ENCODE measurements at regions not wholly inside any gene's neighbourhood (a gene's known extent, or its start where the extent isn't known, plus 50 kb on each side); places are given as distances from the start of the nearest gene placed in this dataset.
A peak's percentile ranks its signal among the peaks of the same experiment; 100 is the strongest.

- DNase-seq (no peak), ATAC-seq (ENCODE audit: poor library complexity) (no peak)
- Mint-ChIP-seq H3K9me3 (peaks cover 2% of the 10 kb centered on the region), H3K4me3 (no peak overlapping the region), H3K27ac (no peak overlapping the region), H3K36me3 (ENCODE audit: low read depth) (no peaks in the 10 kb centered on the region), H3K4me1 (ENCODE audit: low read depth) (no peaks in the 10 kb centered on the region), H3K27me3 (no peaks in the 10 kb centered on the region)
- H3K9me3 ChIP-seq (ENCODE audit: control insufficient read depth in 1 of 2, insufficient read depth in 1 of 2, low read length in 2 of 2), result peaks cover 0 to 6% of the 10 kb centered on the region in 2 experiments
- intact Hi-C loops (cut with DNase I, micrococcal nuclease), result no loop called here
- no peaks in the 10 kb centered on the region for H3K36me3 ChIP-seq (ENCODE audit: insufficient read depth, low read length)
- H3K4me3 ChIP-seq (ENCODE audit: low read length), result no peak overlapping the region
- no peaks in the 10 kb centered on the region for H3K27me3 ChIP-seq (ENCODE audit: control insufficient read depth in 1 of 2, insufficient read depth in 2 of 2, low read length in 2 of 2)
- POLR2A ChIA-PET, result no interaction called here
- H3K4me1 ChIP-seq (ENCODE audit: insufficient read depth, low read length), result no peaks in the 10 kb centered on the region
- CTCF ChIA-PET, result no interaction called here
- H3K27ac ChIP-seq (ENCODE audit: low read depth in 1 of 2, low read length in 2 of 2), result no peak overlapping the region
- TF ChIP-seq CTCF (IDR thresholded peaks at IDR 0.05), result no peak
Measured at GRCh38 chr3:86333636-86334035, 657.3 kb downstream of the VGLL3 start.

- peaks cover 15% of the 10 kb centered on the region for H3K9me3 Mint-ChIP-seq
- H3K36me3 Mint-ChIP-seq (ENCODE audit: low read depth), result no peaks in the 10 kb centered on the region
- H3K27me3 ChIP-seq (ENCODE audit: control insufficient read depth in 1 of 2, insufficient read depth in 2 of 2, low read length in 2 of 2), result no peaks in the 10 kb centered on the region
- intact Hi-C loops (cut with DNase I, micrococcal nuclease), result loop anchor here in 1 of 2 experiments (5.0 kb wide), 1 partner anchor 538 kb away; no protein-coding TSS in a partner anchor
- CTCF ChIA-PET, result no interaction called here
- H3K4me3 Mint-ChIP-seq, result no peak overlapping the region
- ATAC-seq (ENCODE audit: poor library complexity), result no peak
- DNase-seq, result no peak
- H3K36me3 ChIP-seq (ENCODE audit: insufficient read depth, low read length), result no peaks in the 10 kb centered on the region
- no peaks in the 10 kb centered on the region for H3K4me1 Mint-ChIP-seq (ENCODE audit: low read depth)
- peaks cover 0 to 5% of the 10 kb centered on the region in 2 experiments for H3K9me3 ChIP-seq (ENCODE audit: control insufficient read depth in 1 of 2, insufficient read depth in 1 of 2, low read length in 2 of 2)
- no peaks in the 10 kb centered on the region for H3K4me1 ChIP-seq (ENCODE audit: insufficient read depth, low read length)
- POLR2A ChIA-PET, result no interaction called here
- no peak overlapping the region for H3K27ac Mint-ChIP-seq
- no peak overlapping the region for H3K27ac ChIP-seq (ENCODE audit: low read depth in 1 of 2, low read length in 2 of 2)
- no peak overlapping the region for H3K4me3 ChIP-seq (ENCODE audit: low read length)
- TF ChIP-seq CTCF (IDR thresholded peaks at IDR 0.05), result no peak
- no peaks in the 10 kb centered on the region for H3K27me3 Mint-ChIP-seq
Measured at GRCh38 chr3:86303935-86304334, 687.0 kb downstream of the VGLL3 start.

- Mint-ChIP-seq H3K4me3 (no peak overlapping the region), H3K36me3 (ENCODE audit: low read depth) (no peaks in the 10 kb centered on the region), H3K9me3 (peaks cover 10% of the 10 kb centered on the region), H3K27me3 (no peaks in the 10 kb centered on the region), H3K4me1 (ENCODE audit: low read depth) (no peaks in the 10 kb centered on the region), H3K27ac (no peak overlapping the region)
- ChIA-PET CTCF (no interaction called here), POLR2A (no interaction called here)
- DNase-seq (peak in 1 of 14 experiments; percentile 10), ATAC-seq (ENCODE audit: poor library complexity) (no peak)
- Histone ChIP-seq H3K36me3 (ENCODE audit: insufficient read depth, low read length) (no peaks in the 10 kb centered on the region), H3K4me1 (ENCODE audit: insufficient read depth, low read length) (no peaks in the 10 kb centered on the region), H3K9me3 (ENCODE audit: control insufficient read depth in 1 of 2, insufficient read depth in 1 of 2, low read length in 2 of 2) (peaks cover 0 to 9% of the 10 kb centered on the region in 2 experiments), H3K4me3 (ENCODE audit: low read length) (no peak overlapping the region), H3K27me3 (ENCODE audit: control insufficient read depth in 1 of 2, insufficient read depth in 2 of 2, low read length in 2 of 2) (no peaks in the 10 kb centered on the region), H3K27ac (ENCODE audit: low read depth in 1 of 2, low read length in 2 of 2) (no peak overlapping the region)
- intact Hi-C loops (cut with DNase I, micrococcal nuclease), result no loop called here
- no peak for TF ChIP-seq CTCF (IDR thresholded peaks at IDR 0.05)
Measured at GRCh38 chr3:86282106-86282787, 708.7 kb downstream of the VGLL3 start.

Measured in CD4-positive, alpha-beta T cell (primary cell).